SU-DHL-6 (cell line): ENCODE measurements at regions not wholly inside any gene's neighbourhood (a gene's known extent, or its start where the extent isn't known, plus 50 kb on each side); places are given as distances from the start of the nearest gene placed in this dataset.

ENCODE experiments used
- EZH2phosphoT487 ChIP-seq: fragments of 200-600 bp; sonication (generic), shearing (Covaris generic); conservative IDR thresholded peaks from 2 replicates; pipeline ENCODE4 v1.6.1; 2018; ENCODE audit warnings: mild to moderate bottlenecking, antibody characterized with exemption, low read length, moderate library complexity, mixed read lengths
- TF ChIP-seq, protein P1 (sequence below): fragments of 200-600 bp; sonication (generic); IDR thresholded peaks from one replicate; pipeline ENCODE4 v1.5.1; 2017; ENCODE audit warnings: antibody characterized with exemption, mild to moderate bottlenecking, low read length, moderate library complexity; ENCODE audit not compliant: insufficient read depth, poor library complexity, severe bottlenecking

DNA sequence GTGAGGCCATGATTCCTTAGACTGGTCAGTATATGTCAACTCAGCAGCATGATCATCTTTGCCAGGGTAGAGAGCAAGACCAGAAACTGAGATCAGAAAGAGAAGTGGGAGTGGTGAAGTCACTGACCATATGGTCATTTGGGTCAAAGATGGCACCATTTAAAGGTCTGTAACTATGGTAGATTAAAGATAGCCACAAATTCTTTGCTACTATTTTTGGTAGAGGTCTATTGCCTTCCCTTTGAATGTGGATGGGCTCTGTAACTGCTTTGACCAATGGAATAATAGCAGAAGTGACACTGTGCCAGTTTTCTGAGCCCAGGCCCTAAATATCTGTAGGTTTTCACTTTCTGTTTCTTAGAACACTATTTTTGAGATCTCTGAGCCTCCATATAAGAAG is 117.6 kb downstream of the PCSK1 start:
- TF ChIP-seq, protein P1, sequence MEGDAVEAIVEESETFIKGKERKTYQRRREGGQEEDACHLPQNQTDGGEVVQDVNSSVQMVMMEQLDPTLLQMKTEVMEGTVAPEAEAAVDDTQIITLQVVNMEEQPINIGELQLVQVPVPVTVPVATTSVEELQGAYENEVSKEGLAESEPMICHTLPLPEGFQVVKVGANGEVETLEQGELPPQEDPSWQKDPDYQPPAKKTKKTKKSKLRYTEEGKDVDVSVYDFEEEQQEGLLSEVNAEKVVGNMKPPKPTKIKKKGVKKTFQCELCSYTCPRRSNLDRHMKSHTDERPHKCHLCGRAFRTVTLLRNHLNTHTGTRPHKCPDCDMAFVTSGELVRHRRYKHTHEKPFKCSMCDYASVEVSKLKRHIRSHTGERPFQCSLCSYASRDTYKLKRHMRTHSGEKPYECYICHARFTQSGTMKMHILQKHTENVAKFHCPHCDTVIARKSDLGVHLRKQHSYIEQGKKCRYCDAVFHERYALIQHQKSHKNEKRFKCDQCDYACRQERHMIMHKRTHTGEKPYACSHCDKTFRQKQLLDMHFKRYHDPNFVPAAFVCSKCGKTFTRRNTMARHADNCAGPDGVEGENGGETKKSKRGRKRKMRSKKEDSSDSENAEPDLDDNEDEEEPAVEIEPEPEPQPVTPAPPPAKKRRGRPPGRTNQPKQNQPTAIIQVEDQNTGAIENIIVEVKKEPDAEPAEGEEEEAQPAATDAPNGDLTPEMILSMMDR = no peak
- TF ChIP-seq EZH2phosphoT487 = no peak
